ENCODE measurements at regions not wholly inside any gene's neighbourhood (a gene's known extent, or its start where the extent isn't known, plus 50 kb on each side); places are given as distances from the start of the nearest gene placed in this dataset.

GRCh38 chr4:27728892-27729291 is 868.3 kb downstream of the STIM2 start:
- TF ChIP-seq CTCF (IDR thresholded peaks at IDR 0.05) (no peak), POLR2A (IDR thresholded peaks at IDR 0.05) (no peak), EP300 (IDR thresholded peaks at IDR 0.05) (no peak)

All from tibial nerve (tissue), 4 donors.